ENCODE measurements at regions not wholly inside any gene's neighbourhood (a gene's known extent, or its start where the extent isn't known, plus 50 kb on each side); places are given as distances from the start of the nearest gene placed in this dataset.

- no peaks in the 10 kb centered on the region for H3K4me1 ChIP-seq (ENCODE audit: control insufficient read depth, extremely low read depth, insufficient read depth, low read length)
- no peak for DNase-seq (ENCODE audit: low read depth, low spot score)
- no peak for FAIRE-seq
- no peak overlapping the region for H3K4me3 ChIP-seq (ENCODE audit: control insufficient read depth in 2 of 3, extremely low read depth in 1 of 3, insufficient read depth in 2 of 3, low read depth in 1 of 3, low read length in 3 of 3)
- H3K4me2 ChIP-seq (ENCODE audit: control insufficient read depth, extremely low read depth, insufficient read depth, low read depth, low read length), result no peak overlapping the region
- H3K79me2 ChIP-seq (ENCODE audit: control insufficient read depth, insufficient read depth, low read length), result no peaks in the 10 kb centered on the region
- no peaks in the 10 kb centered on the region for H3K9me1 ChIP-seq (ENCODE audit: control insufficient read depth, extremely low read depth, insufficient read depth, low read length)
- no peaks in the 10 kb centered on the region for H3K27me3 ChIP-seq (ENCODE audit: control insufficient read depth, extremely low read depth, insufficient read depth, low read length)
- TF ChIP-seq, protein P1, sequence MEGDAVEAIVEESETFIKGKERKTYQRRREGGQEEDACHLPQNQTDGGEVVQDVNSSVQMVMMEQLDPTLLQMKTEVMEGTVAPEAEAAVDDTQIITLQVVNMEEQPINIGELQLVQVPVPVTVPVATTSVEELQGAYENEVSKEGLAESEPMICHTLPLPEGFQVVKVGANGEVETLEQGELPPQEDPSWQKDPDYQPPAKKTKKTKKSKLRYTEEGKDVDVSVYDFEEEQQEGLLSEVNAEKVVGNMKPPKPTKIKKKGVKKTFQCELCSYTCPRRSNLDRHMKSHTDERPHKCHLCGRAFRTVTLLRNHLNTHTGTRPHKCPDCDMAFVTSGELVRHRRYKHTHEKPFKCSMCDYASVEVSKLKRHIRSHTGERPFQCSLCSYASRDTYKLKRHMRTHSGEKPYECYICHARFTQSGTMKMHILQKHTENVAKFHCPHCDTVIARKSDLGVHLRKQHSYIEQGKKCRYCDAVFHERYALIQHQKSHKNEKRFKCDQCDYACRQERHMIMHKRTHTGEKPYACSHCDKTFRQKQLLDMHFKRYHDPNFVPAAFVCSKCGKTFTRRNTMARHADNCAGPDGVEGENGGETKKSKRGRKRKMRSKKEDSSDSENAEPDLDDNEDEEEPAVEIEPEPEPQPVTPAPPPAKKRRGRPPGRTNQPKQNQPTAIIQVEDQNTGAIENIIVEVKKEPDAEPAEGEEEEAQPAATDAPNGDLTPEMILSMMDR (optimal IDR thresholded peaks at IDR 0.05 in 1 of 3, IDR thresholded peaks at IDR 0.05 in 1 of 3, conservative IDR thresholded peaks at IDR 0.05 in 1 of 3; ENCODE audit: extremely low read depth in 1 of 3, insufficient read depth in 2 of 3, low read length in 3 of 3), result no peak
- no peak for TF ChIP-seq EZH2 (IDR thresholded peaks at IDR 0.05; ENCODE audit: low read length)
- no peaks in the 10 kb centered on the region for H3K36me3 ChIP-seq (ENCODE audit: control insufficient read depth in 2 of 2, extremely low read depth in 1 of 2, insufficient read depth in 2 of 2, low read length in 2 of 2)
- H2AFZ ChIP-seq (ENCODE audit: control insufficient read depth, low read length), result no peak overlapping the region
- H4K20me1 ChIP-seq (ENCODE audit: control insufficient read depth, extremely low read depth, insufficient read depth, low read length), result no peaks in the 10 kb centered on the region
- dilution Hi-C loops (cut with MboI; ENCODE audit: extremely low pct_ligation_motif_present, low sequenced_read_pairs), result no loop called here
- H3K9me3 ChIP-seq (ENCODE audit: control insufficient read depth, low read depth, low read length), result no peaks in the 10 kb centered on the region
- no peak overlapping the region for H3K9ac ChIP-seq (ENCODE audit: control insufficient read depth, extremely low read depth, insufficient read depth, low read length)
- no peak overlapping the region for H3K27ac ChIP-seq (ENCODE audit: control insufficient read depth, insufficient read depth, low read length)
Observed at GRCh38 chr9:89865357-89865756, 260.5 kb downstream of the GADD45G start.

DNA sequence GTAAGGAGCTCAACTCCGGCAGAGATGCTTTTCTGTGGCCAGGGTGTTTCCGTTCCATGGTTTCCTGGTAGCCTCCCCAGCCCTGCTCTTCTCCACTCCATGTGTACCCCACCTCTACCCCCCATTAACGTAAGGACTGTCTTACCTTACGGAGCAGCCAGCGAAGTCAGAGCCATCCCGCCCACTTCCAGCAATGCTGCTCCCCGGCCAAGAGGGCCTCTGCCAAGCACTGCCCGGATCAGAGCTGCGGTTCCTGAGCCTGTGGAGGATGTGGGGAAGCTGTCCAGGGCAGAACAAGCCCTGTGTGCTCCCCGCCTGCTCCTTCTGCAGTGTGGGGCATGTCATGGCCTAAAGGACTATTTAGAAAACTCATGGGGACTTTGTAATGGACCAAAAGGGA lies 261.2 kb downstream of the GADD45G start:
- Histone ChIP-seq H3K79me2 (ENCODE audit: control insufficient read depth, insufficient read depth, low read length) (no peaks in the 10 kb centered on the region), H4K20me1 (ENCODE audit: control insufficient read depth, extremely low read depth, insufficient read depth, low read length) (no peaks in the 10 kb centered on the region), H3K4me3 (ENCODE audit: control insufficient read depth in 2 of 3, extremely low read depth in 1 of 3, insufficient read depth in 2 of 3, low read depth in 1 of 3, low read length in 3 of 3) (no peak overlapping the region), H3K4me1 (ENCODE audit: control insufficient read depth, extremely low read depth, insufficient read depth, low read length) (no peaks in the 10 kb centered on the region), H2AFZ (ENCODE audit: control insufficient read depth, low read length) (no peak overlapping the region), H3K9ac (ENCODE audit: control insufficient read depth, extremely low read depth, insufficient read depth, low read length) (no peak overlapping the region), H3K4me2 (ENCODE audit: control insufficient read depth, extremely low read depth, insufficient read depth, low read depth, low read length) (no peak overlapping the region), H3K36me3 (ENCODE audit: control insufficient read depth in 2 of 2, extremely low read depth in 1 of 2, insufficient read depth in 2 of 2, low read length in 2 of 2) (no peaks in the 10 kb centered on the region), H3K9me1 (ENCODE audit: control insufficient read depth, extremely low read depth, insufficient read depth, low read length) (no peaks in the 10 kb centered on the region), H3K9me3 (ENCODE audit: control insufficient read depth, low read depth, low read length) (no peaks in the 10 kb centered on the region), H3K27me3 (ENCODE audit: control insufficient read depth, extremely low read depth, insufficient read depth, low read length) (no peaks in the 10 kb centered on the region), H3K27ac (ENCODE audit: control insufficient read depth, insufficient read depth, low read length) (no peak overlapping the region)
- dilution Hi-C loops (cut with MboI; ENCODE audit: extremely low pct_ligation_motif_present, low sequenced_read_pairs), result no loop called here
- no peak for FAIRE-seq
- DNase-seq (ENCODE audit: low read depth, low spot score), result no peak
- TF ChIP-seq EZH2 (IDR thresholded peaks at IDR 0.05; ENCODE audit: low read length), result no peak
- TF ChIP-seq, protein P1 (optimal IDR thresholded peaks at IDR 0.05 in 1 of 3, IDR thresholded peaks at IDR 0.05 in 1 of 3, conservative IDR thresholded peaks at IDR 0.05 in 1 of 3; ENCODE audit: extremely low read depth in 1 of 3, insufficient read depth in 2 of 3, low read length in 3 of 3), result no peak

All from keratinocyte (primary cell).